H1 (cell line): ENCODE measurements at regions not wholly inside any gene's neighbourhood (a gene's known extent, or its start where the extent isn't known, plus 50 kb on each side); places are given as distances from the start of the nearest gene placed in this dataset.

Source experiments
- CTCF ChIA-PET: fragments of 300-600 bp; sonication (Branson Sonifier 250); formaldehyde crosslinking; loops from one replicate; lab custom pipeline; 2021; ENCODE audit not compliant: partially characterized antibody; lab: Charles Lee
- POLR2A ChIA-PET: fragments of 300-600 bp; sonication (Branson Sonifier 250); formaldehyde crosslinking; loops from one replicate; lab custom pipeline; 2021; ENCODE audit warnings: inconsistent platforms; ENCODE audit not compliant: partially characterized antibody; lab: Charles Lee
- DNase-seq, 2 experiments: peaks; one replicate each; pipeline versions ENCODE4 v3.0.0 to v3.0.0-alpha.2; 2010 to 2022; ENCODE audit warnings: low spot score in 2 of 2, low read depth in 1 of 2, mixed read lengths in 1 of 2
- FAIRE-seq: peaks from 2 replicates; lab custom pipeline; 2011; peaks lifted over from hg19 to GRCh38; lab: Jason Lieb, UNC
- H2AFZ ChIP-seq: 2 replicates; pipeline ENCODE4 v1.8.1; 2012; ENCODE audit warnings: low read length, inconsistent platforms
- H2AK5ac ChIP-seq: 2 replicates; pipeline ENCODE4 v1.6.1; 2013; ENCODE audit warnings: low read depth, low read length
- H2BK120ac ChIP-seq: replicated peaks from 2 replicates; pipeline ENCODE3; 2013; ENCODE audit warnings: low read depth, low read length, inconsistent platforms
- H2BK12ac ChIP-seq: 2 replicates; pipeline ENCODE4 v1.6.1; 2013; ENCODE audit warnings: low read depth, low read length
- H2BK15ac ChIP-seq: 2 replicates; pipeline ENCODE4 v1.6.1; 2013; ENCODE audit warnings: low read length
- H2BK20ac ChIP-seq: 2 replicates; pipeline ENCODE4 v1.6.1; 2013; ENCODE audit warnings: low read length
- H2BK5ac ChIP-seq: 2 replicates; pipeline ENCODE4 v1.6.1; 2013; ENCODE audit warnings: low read depth, low read length
- H3K14ac ChIP-seq: 2 replicates; pipeline ENCODE4 v1.6.1; 2013; ENCODE audit warnings: inconsistent platforms; ENCODE audit not compliant: insufficient read length
- H3K18ac ChIP-seq: 2 replicates; pipeline ENCODE4 v1.6.1; 2013; ENCODE audit warnings: low read length; ENCODE audit errors: extremely low read depth
- H3K23ac ChIP-seq: 2 replicates; pipeline ENCODE4 v1.6.1; 2013; ENCODE audit warnings: inconsistent platforms; ENCODE audit not compliant: insufficient read length
- H3K23me2 ChIP-seq: 2 replicates; pipeline ENCODE4 v1.6.1; 2013; ENCODE audit warnings: low read depth, low read length
- H3K27ac ChIP-seq: 2 replicates; pipeline ENCODE4 v1.6.1; 2011; ENCODE audit warnings: low read depth, low read length, inconsistent platforms
- H3K27me3 ChIP-seq, 4 experiments: replicated peaks in 1 of 4; 1 replicate in 1 of 4; 2 replicates in 3 of 4; pipeline versions ENCODE4 v1.6.1 to v1.8.1; 2011 to 2013; ENCODE audit warnings: low read length in 3 of 4, mild to moderate bottlenecking in 3 of 4, inconsistent platforms in 2 of 4, mixed read lengths in 2 of 4, moderate library complexity in 1 of 4; ENCODE audit not compliant: control insufficient read depth in 3 of 4, insufficient read depth in 3 of 4; ENCODE audit errors: extremely low read depth in 1 of 4
- H3K36me3 ChIP-seq, 4 experiments: 2 replicates each; pipeline versions ENCODE4 v1.6.1 to v1.8.1; 2011 to 2013; ENCODE audit warnings: mild to moderate bottlenecking in 4 of 4, low read length in 3 of 4, moderate library complexity in 2 of 4, control low read depth in 1 of 4, inconsistent platforms in 1 of 4; ENCODE audit not compliant: insufficient read depth in 4 of 4, control insufficient read depth in 2 of 4
- H3K4ac ChIP-seq: replicated peaks from 2 replicates; pipeline ENCODE3; 2013; ENCODE audit warnings: low read length, low read depth, mixed read lengths, inconsistent platforms; ENCODE audit not compliant: insufficient read length
- H3K4me1 ChIP-seq, 4 experiments: replicated peaks in 1 of 4; 1 replicate in 1 of 4; 2 replicates in 3 of 4; pipeline versions ENCODE4 v1.6.1 to v1.8.1; 2011 to 2013; ENCODE audit warnings: low read length in 3 of 4, inconsistent platforms in 2 of 4, mixed read lengths in 1 of 4; ENCODE audit not compliant: insufficient read depth in 4 of 4, control insufficient read depth in 3 of 4
- H3K4me2 ChIP-seq, 2 experiments: 2 replicates each; pipeline versions ENCODE4 v1.6.1 to v1.8.1; 2011 to 2013; ENCODE audit warnings: low read depth in 2 of 2, low read length in 2 of 2, control low read depth in 1 of 2, inconsistent platforms in 1 of 2, mild to moderate bottlenecking in 1 of 2; ENCODE audit not compliant: insufficient read depth in 1 of 2
- H3K4me3 ChIP-seq, 4 experiments: fragments of 200-600, 300-600 bp in 1 of 4; sonication (generic), shearing (Covaris generic), sonication (Bioruptor Twin) in 1 of 4; 2 replicates each; pipeline versions ENCODE4 v1.5.1 to v1.8.1; 2011 to 2016; ENCODE audit warnings: low read length in 4 of 4, low read depth in 3 of 4, control low read depth in 2 of 4, inconsistent platforms in 2 of 4, mild to moderate bottlenecking in 2 of 4, mixed read lengths in 1 of 4, moderate library complexity in 1 of 4; ENCODE audit not compliant: insufficient read depth in 2 of 4; ENCODE audit errors: extremely low read depth in 1 of 4
- H3K56ac ChIP-seq: replicated peaks from 2 replicates; pipeline ENCODE3; 2013; ENCODE audit warnings: low read depth, mild to moderate bottlenecking, mixed read lengths, low read length, inconsistent platforms; ENCODE audit not compliant: insufficient read length
- H3K79me1 ChIP-seq: 2 replicates; pipeline ENCODE4 v1.6.1; 2013; ENCODE audit warnings: low read depth, low read length, control low read depth
- H3K79me2 ChIP-seq, 2 experiments: 2 replicates each; pipeline versions ENCODE4 v1.6.1 to v1.8.1; 2012 to 2013; ENCODE audit warnings: low read length in 2 of 2, mild to moderate bottlenecking in 2 of 2, inconsistent platforms in 1 of 2; ENCODE audit not compliant: insufficient read depth in 2 of 2, control insufficient read depth in 1 of 2
- H3K9ac ChIP-seq, 4 experiments: replicated peaks in 1 of 4; 1 replicate in 1 of 4; 2 replicates in 3 of 4; pipeline versions ENCODE4 v1.6.1 to v1.8.1; 2011 to 2013; ENCODE audit warnings: low read depth in 3 of 4, low read length in 3 of 4, control low read depth in 2 of 4, mild to moderate bottlenecking in 2 of 4, moderate library complexity in 2 of 4, inconsistent platforms in 1 of 4; ENCODE audit errors: extremely low read depth in 1 of 4
- H3K9me3 ChIP-seq, 2 experiments: 2 replicates each; pipeline versions ENCODE4 v1.6.1 to v1.8.1; 2012 to 2013; ENCODE audit warnings: mild to moderate bottlenecking in 2 of 2, moderate library complexity in 2 of 2, control low read depth in 1 of 2, inconsistent platforms in 1 of 2, low read depth in 1 of 2, low read length in 1 of 2, mixed read lengths in 1 of 2; ENCODE audit not compliant: insufficient read depth in 2 of 2
- H4K20me1 ChIP-seq, 2 experiments: replicated peaks in 1 of 2; 2 replicates each; pipeline versions ENCODE3 to v1.8.1; 2011 to 2013; ENCODE audit warnings: inconsistent platforms in 2 of 2, low read length in 2 of 2, mild to moderate bottlenecking in 1 of 2; ENCODE audit not compliant: insufficient read depth in 2 of 2, control insufficient read depth in 1 of 2
- H4K5ac ChIP-seq: 2 replicates; pipeline ENCODE4 v1.6.1; 2013; ENCODE audit warnings: low read length, low read depth, mixed read lengths, inconsistent platforms; ENCODE audit not compliant: insufficient read length
- H4K8ac ChIP-seq: 2 replicates; pipeline ENCODE4 v1.8.0; 2013; ENCODE audit warnings: mild to moderate bottlenecking, moderate library complexity, low read length, inconsistent platforms; ENCODE audit not compliant: insufficient read depth; ENCODE audit errors: extremely low read depth
- H4K91ac ChIP-seq: replicated peaks from 2 replicates; pipeline ENCODE3; 2013; ENCODE audit warnings: low read length, mixed read lengths, inconsistent platforms; ENCODE audit not compliant: insufficient read length
- CHD2 ChIP-seq: IDR thresholded peaks from 2 replicates; pipeline ENCODE4 v1.6.1; 2012; ENCODE audit warnings: low read length, improper control_type of control experiment
- CREB1 ChIP-seq: IDR thresholded peaks from 2 replicates; pipeline ENCODE4 v1.6.1; 2012; ENCODE audit warnings: inconsistent platforms
- E2F6 ChIP-seq: IDR thresholded peaks from 2 replicates; pipeline ENCODE4 v1.6.1; 2012; ENCODE audit warnings: inconsistent platforms
- MAFK ChIP-seq: IDR thresholded peaks from 2 replicates; pipeline ENCODE4 v1.6.1; 2012; ENCODE audit warnings: low read depth, mild to moderate bottlenecking, improper control_type of control experiment, low read length
- POU5F1 ChIP-seq: IDR thresholded peaks from 2 replicates; pipeline ENCODE4 v1.6.1; 2011; ENCODE audit warnings: low read depth, mild to moderate bottlenecking, low read length, moderate library complexity
- RXRA ChIP-seq: IDR thresholded peaks from 2 replicates; pipeline ENCODE4 v1.6.1; 2011; ENCODE audit warnings: low read depth, mild to moderate bottlenecking, low read length, moderate library complexity; ENCODE audit not compliant: insufficient read depth
- SIN3A ChIP-seq, 2 experiments: IDR thresholded peaks in 1 of 2; conservative IDR thresholded peaks in 1 of 2; 2 replicates each; pipeline ENCODE4 v1.6.1; 2011 to 2012; ENCODE audit warnings: low read length in 2 of 2, improper control_type of control experiment in 1 of 2, low read depth in 1 of 2, mild to moderate bottlenecking in 1 of 2
- SUZ12 ChIP-seq: fragments of 200-600 bp; sonication (generic); IDR thresholded peaks from 2 replicates; pipeline ENCODE4 v1.6.1; 2012; ENCODE audit warnings: mild to moderate bottlenecking, inconsistent platforms, low read length, moderate library complexity, mixed read lengths
- WGBS, 2 experiments: shearing (Covaris generic) in 1 of 2; methylation state at CpG; one replicate each; pipeline versions ENCODE4 v1.1.6 to v1.1.7; 2013 to 2015; ENCODE audit warnings: low lambda C conversion rate in 2 of 2, mixed read lengths in 2 of 2, inconsistent platforms in 1 of 2, low coverage in 1 of 2, missing lambda C conversion rate in 1 of 2; ENCODE audit not compliant: insufficient replicate concordance in 2 of 2, insufficient coverage in 1 of 2, insufficient read length in 1 of 2; ENCODE audit errors: extremely low coverage in 1 of 2, missing lambda C conversion rate in 1 of 2; 5-methylcytosine and 5-hydroxymethylcytosine counted together
- TF ChIP-seq, protein P1 (sequence below): IDR thresholded peaks from 2 replicates; pipeline ENCODE4 v1.6.1; 2012; ENCODE audit warnings: inconsistent platforms
- TF ChIP-seq, protein P2 (sequence below), 3 experiments: IDR thresholded peaks; 1 replicate in 2 of 3; 2 replicates in 1 of 3; pipeline versions ENCODE4 v1.5.1 to v1.6.1; 2011; ENCODE audit warnings: low read length in 3 of 3, mild to moderate bottlenecking in 3 of 3, inconsistent platforms in 2 of 3, low read depth in 1 of 3, moderate library complexity in 1 of 3; ENCODE audit not compliant: insufficient read depth in 1 of 3; ENCODE audit errors: control extremely low read depth in 1 of 3

DNA sequence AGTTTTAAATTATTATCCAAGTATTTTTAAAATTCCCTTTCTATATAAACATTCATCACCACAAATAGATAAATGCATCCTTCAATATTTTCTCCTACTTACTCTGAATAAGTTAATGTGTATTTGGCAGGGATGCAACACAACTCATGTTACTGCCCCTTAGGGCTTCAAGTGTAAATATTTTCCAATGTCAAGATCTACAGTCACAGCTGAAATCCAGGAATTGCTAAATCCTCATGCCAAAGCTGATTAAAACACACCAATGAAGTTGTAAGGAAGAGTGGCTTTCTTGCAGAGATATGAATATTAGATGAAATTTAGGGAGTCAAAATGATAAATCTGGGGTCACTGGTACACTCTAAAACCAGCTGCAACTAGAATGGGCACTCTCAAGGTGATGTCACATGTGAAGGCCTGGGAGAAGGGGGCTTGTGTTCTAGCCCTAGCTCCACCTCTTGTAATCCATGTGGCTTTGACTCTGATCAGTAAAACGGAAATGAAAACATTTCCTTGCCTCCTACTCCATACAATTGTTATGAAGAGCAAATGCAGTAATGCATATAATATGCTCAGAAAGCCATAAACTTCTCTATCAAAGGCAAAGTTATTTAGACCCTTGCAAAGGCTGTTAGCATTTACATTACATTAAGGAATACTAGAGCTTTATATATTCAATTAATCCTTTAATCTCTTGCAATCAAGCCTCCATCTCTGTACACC lies 228.1 kb upstream of the NFE2L3 start:
- H2BK20ac ChIP-seq, result no peak overlapping the region
- no peak overlapping the region for H2AK5ac ChIP-seq
- no peaks in the 10 kb centered on the region for H3K27me3 ChIP-seq
- H3K36me3 ChIP-seq, result no peaks in the 10 kb centered on the region
- H3K4me1 ChIP-seq, result peaks cover 0 to 4% (median 0%) of the 10 kb centered on the region in 4 experiments; a peak in 1 of 7 replicates
- no peak for TF ChIP-seq SUZ12
- TF ChIP-seq CREB1, result no peak
- TF ChIP-seq SIN3A (conservative IDR thresholded peaks at IDR 0.05 in 1 of 2, IDR thresholded peaks at IDR 0.05 in 1 of 2; ENCODE audit: low read depth in 1 of 2, low read length in 2 of 2), result no peak
- TF ChIP-seq, protein P1, sequence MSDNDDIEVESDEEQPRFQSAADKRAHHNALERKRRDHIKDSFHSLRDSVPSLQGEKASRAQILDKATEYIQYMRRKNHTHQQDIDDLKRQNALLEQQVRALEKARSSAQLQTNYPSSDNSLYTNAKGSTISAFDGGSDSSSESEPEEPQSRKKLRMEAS, result no peak
- no peak for TF ChIP-seq E2F6
- TF ChIP-seq, protein P2, sequence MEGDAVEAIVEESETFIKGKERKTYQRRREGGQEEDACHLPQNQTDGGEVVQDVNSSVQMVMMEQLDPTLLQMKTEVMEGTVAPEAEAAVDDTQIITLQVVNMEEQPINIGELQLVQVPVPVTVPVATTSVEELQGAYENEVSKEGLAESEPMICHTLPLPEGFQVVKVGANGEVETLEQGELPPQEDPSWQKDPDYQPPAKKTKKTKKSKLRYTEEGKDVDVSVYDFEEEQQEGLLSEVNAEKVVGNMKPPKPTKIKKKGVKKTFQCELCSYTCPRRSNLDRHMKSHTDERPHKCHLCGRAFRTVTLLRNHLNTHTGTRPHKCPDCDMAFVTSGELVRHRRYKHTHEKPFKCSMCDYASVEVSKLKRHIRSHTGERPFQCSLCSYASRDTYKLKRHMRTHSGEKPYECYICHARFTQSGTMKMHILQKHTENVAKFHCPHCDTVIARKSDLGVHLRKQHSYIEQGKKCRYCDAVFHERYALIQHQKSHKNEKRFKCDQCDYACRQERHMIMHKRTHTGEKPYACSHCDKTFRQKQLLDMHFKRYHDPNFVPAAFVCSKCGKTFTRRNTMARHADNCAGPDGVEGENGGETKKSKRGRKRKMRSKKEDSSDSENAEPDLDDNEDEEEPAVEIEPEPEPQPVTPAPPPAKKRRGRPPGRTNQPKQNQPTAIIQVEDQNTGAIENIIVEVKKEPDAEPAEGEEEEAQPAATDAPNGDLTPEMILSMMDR (IDR thresholded peaks at IDR 0.05; ENCODE audit: control extremely low read depth in 1 of 3, insufficient read depth in 1 of 3, low read depth in 1 of 3, low read length in 3 of 3), result no peak
- no peak for TF ChIP-seq RXRA
- TF ChIP-seq MAFK, result no peak
- TF ChIP-seq POU5F1, result no peak
- TF ChIP-seq CHD2, result no peak
- CTCF ChIA-PET, result interaction anchor here (1.0 to 1.1 kb wide), 2 partner anchors 9 to 763 kb away, joined by 3 read pairs; no protein-coding TSS in a partner anchor
- H3K9me3 ChIP-seq, result no peaks in the 10 kb centered on the region
- H3K9ac ChIP-seq, result no peak overlapping the region
- no peak overlapping the region for H2BK15ac ChIP-seq
- no peak overlapping the region for H2BK5ac ChIP-seq
- no peak overlapping the region for H3K4me2 ChIP-seq
- no peak overlapping the region for H3K23ac ChIP-seq
- 60% methylated on average over 1 of the region's 1 CpG; no CpG with 5 or more reads in 1 of the 2 experiments for WGBS, 2 experiments
- no peaks in the 10 kb centered on the region; the same call in 1 of the 2 replicates for H3K23me2 ChIP-seq
- H2AFZ ChIP-seq, result no peak overlapping the region
- no peaks in the 10 kb centered on the region for H3K79me1 ChIP-seq
- H4K20me1 ChIP-seq, result no peaks in the 10 kb centered on the region
- no peak overlapping the region for H2BK120ac ChIP-seq
- H4K8ac ChIP-seq, result no peak overlapping the region
- H4K5ac ChIP-seq, result no peak overlapping the region
- no peak overlapping the region for H3K4me3 ChIP-seq
- H3K18ac ChIP-seq, result no peak overlapping the region
- no peak overlapping the region for H3K27ac ChIP-seq
- no peak for DNase-seq
- POLR2A ChIA-PET, result no interaction called here
- no peak overlapping the region for H4K91ac ChIP-seq
- no peaks in the 10 kb centered on the region for H3K79me2 ChIP-seq
- no peak for FAIRE-seq
- no peak overlapping the region for H3K4ac ChIP-seq
- no peak overlapping the region for H3K56ac ChIP-seq
- no peak overlapping the region for H2BK12ac ChIP-seq
- no peak overlapping the region for H3K14ac ChIP-seq
